IMR-90 (cell line): ENCODE measurements at regions not wholly inside any gene's neighbourhood (a gene's known extent, or its start where the extent isn't known, plus 50 kb on each side); places are given as distances from the start of the nearest gene placed in this dataset.

ENCODE experiments used
- ATAC-seq: fragments of 200-7000 bp; cut with Tn5 transposase; 2 replicates; pipeline ENCODE4 v1.9.1; 2020; ENCODE audit warnings: low read depth, mild to moderate bottlenecking, moderate library complexity
- BruUV-seq: library from RNA; stranded (reverse); fragments of 400-500 nt; replicated peaks from 2 replicates; lab custom pipeline; 2021; lab: Mats Ljungman, UMichigan
- CTCF ChIA-PET: fragments of 300-600 bp; formaldehyde crosslinking; extraction: SDS; loops from one replicate; lab custom pipeline; 2021; ENCODE audit warnings: antibody characterized with exemption; lab: Yijun Ruan, JAX
- POLR2A ChIA-PET: fragments of 300-600 bp; sonication (Branson Sonifier 250); formaldehyde crosslinking; loops from one replicate; lab custom pipeline; 2022; ENCODE audit warnings: antibody characterized with exemption; ENCODE audit not compliant: unreplicated experiment; lab: Charles Lee
- DNase-seq: peaks from one replicate; pipeline ENCODE4 v3.0.0; 2013
- H2AFZ ChIP-seq: replicated peaks from 2 replicates; pipeline ENCODE3; 2013; ENCODE audit warnings: low read length, mild to moderate bottlenecking; ENCODE audit not compliant: poor library complexity
- H2AK5ac ChIP-seq: 2 replicates; pipeline ENCODE4 v1.6.1; 2013; ENCODE audit warnings: low read depth, low read length, inconsistent platforms
- H2AK9ac ChIP-seq: replicated peaks from 2 replicates; pipeline ENCODE3; 2013; ENCODE audit warnings: mild to moderate bottlenecking, low read depth, low read length, moderate library complexity; ENCODE audit not compliant: poor library complexity
- H2BK120ac ChIP-seq: 2 replicates; pipeline ENCODE4 v1.6.1; 2013; ENCODE audit warnings: low read depth, low read length, inconsistent platforms
- H2BK15ac ChIP-seq: 3 replicates; pipeline ENCODE4 v1.6.1; 2013; ENCODE audit warnings: low read depth, low read length, inconsistent platforms
- H2BK20ac ChIP-seq: 2 replicates; pipeline ENCODE4 v1.6.1; 2013; ENCODE audit warnings: low read depth, mild to moderate bottlenecking, inconsistent platforms, low read length, moderate library complexity
- H2BK5ac ChIP-seq: 2 replicates; pipeline ENCODE4 v1.6.1; 2013; ENCODE audit warnings: mild to moderate bottlenecking, low read depth, low read length, inconsistent platforms; ENCODE audit not compliant: poor library complexity, severe bottlenecking
- H3K14ac ChIP-seq: replicated peaks from 2 replicates; pipeline ENCODE4 v1.6.1; 2013; ENCODE audit warnings: low read depth, low read length, inconsistent platforms
- H3K18ac ChIP-seq: 2 replicates; pipeline ENCODE4 v1.6.1; 2013; ENCODE audit warnings: low read depth, low read length, control low read depth
- H3K23ac ChIP-seq: 2 replicates; pipeline ENCODE4 v1.6.1; 2013; ENCODE audit warnings: low read depth, low read length, inconsistent platforms
- H3K27ac ChIP-seq: 2 replicates; pipeline ENCODE4 v1.5.1; 2013; ENCODE audit warnings: mild to moderate bottlenecking, control low read depth, low read length; ENCODE audit not compliant: insufficient read depth
- H3K27me3 ChIP-seq: 2 replicates; pipeline ENCODE4 v1.6.1; 2013; ENCODE audit warnings: low read length; ENCODE audit not compliant: control insufficient read depth, insufficient read depth
- H3K36me3 ChIP-seq: 2 replicates; pipeline ENCODE4 v1.6.1; 2013; ENCODE audit warnings: low read length, mixed read lengths; ENCODE audit not compliant: control insufficient read depth, insufficient read depth
- H3K4ac ChIP-seq: 2 replicates; pipeline ENCODE4 v1.6.1; 2013; ENCODE audit warnings: low read depth, low read length, inconsistent platforms
- H3K4me1 ChIP-seq: 2 replicates; pipeline ENCODE4 v1.6.1; 2013; ENCODE audit warnings: low read length, mixed read lengths; ENCODE audit not compliant: control insufficient read depth, insufficient read depth
- H3K4me2 ChIP-seq: 2 replicates; pipeline ENCODE4 v1.6.1; 2013; ENCODE audit warnings: low read depth, mild to moderate bottlenecking, control low read depth, low read length, moderate library complexity
- H3K4me3 ChIP-seq: 2 replicates; pipeline ENCODE4 v1.5.1; 2013; ENCODE audit warnings: low read depth, mild to moderate bottlenecking, control low read depth, low read length, moderate library complexity; ENCODE audit not compliant: insufficient read depth
- H3K56ac ChIP-seq: 2 replicates; pipeline ENCODE4 v1.6.1; 2013; ENCODE audit warnings: low read length, inconsistent platforms; ENCODE audit not compliant: insufficient read depth; ENCODE audit errors: extremely low read depth
- H3K79me1 ChIP-seq, 2 experiments: 2 replicates each; pipeline ENCODE4 v1.6.1; 2013; ENCODE audit warnings: low read length in 2 of 2, inconsistent platforms in 1 of 2, low read depth in 1 of 2
- H3K9ac ChIP-seq: 2 replicates; pipeline ENCODE4 v1.6.1; 2013; ENCODE audit warnings: low read depth, low read length, control low read depth
- H3K9me1 ChIP-seq: 2 replicates; pipeline ENCODE4 v1.6.1; 2013; ENCODE audit warnings: low read length, inconsistent platforms; ENCODE audit not compliant: insufficient read depth
- H3K9me3 ChIP-seq: 2 replicates; pipeline ENCODE4 v1.6.1; 2013; ENCODE audit warnings: low read length; ENCODE audit not compliant: control insufficient read depth, insufficient read depth
- H4K20me1 ChIP-seq: 2 replicates; pipeline ENCODE4 v1.6.1; 2013; ENCODE audit warnings: low read length, inconsistent platforms; ENCODE audit not compliant: insufficient read depth
- H4K5ac ChIP-seq: 2 replicates; pipeline ENCODE4 v1.6.1; 2013; ENCODE audit warnings: mild to moderate bottlenecking, low read depth, low read length, control low read depth
- H4K8ac ChIP-seq, 2 experiments: 2 replicates each; pipeline ENCODE4 v1.6.1; 2013; ENCODE audit warnings: low read depth in 2 of 2, low read length in 2 of 2, control low read depth in 1 of 2, inconsistent platforms in 1 of 2
- H4K91ac ChIP-seq: 2 replicates; pipeline ENCODE4 v1.6.1; 2013; ENCODE audit warnings: low read depth, low read length, inconsistent platforms; ENCODE audit not compliant: insufficient read depth
- BHLHE40 ChIP-seq: fragments of 150-350 bp; IDR thresholded peaks from 2 replicates; pipeline ENCODE4 v1.6.1; 2016; ENCODE audit warnings: mild to moderate bottlenecking, low read depth, low read length
- CHD1 ChIP-seq: IDR thresholded peaks from 2 replicates; pipeline ENCODE4 v1.6.1; 2012; ENCODE audit warnings: low read depth, low read length, improper control_type of control experiment
- CTCF ChIP-seq: conservative IDR thresholded peaks from 2 replicates; pipeline ENCODE4 v1.5.1; 2012; ENCODE audit warnings: mild to moderate bottlenecking, low read depth, low read length, improper control_type of control experiment
- ELK1 ChIP-seq: fragments of 150-350 bp; IDR thresholded peaks from 2 replicates; pipeline ENCODE4 v1.6.1; 2016; ENCODE audit warnings: low read depth, mild to moderate bottlenecking, low read length, moderate library complexity, borderline replicate concordance
- FOS ChIP-seq: fragments of 150-350 bp; IDR thresholded peaks from 2 replicates; pipeline ENCODE4 v1.6.1; 2016; ENCODE audit warnings: low read depth, low read length
- MAFK ChIP-seq: IDR thresholded peaks from 2 replicates; pipeline ENCODE4 v1.6.1; 2012; ENCODE audit warnings: low read depth, low read length, improper control_type of control experiment
- MAZ ChIP-seq: IDR thresholded peaks from 2 replicates; pipeline ENCODE4 v1.6.1; 2012; ENCODE audit warnings: low read depth, mild to moderate bottlenecking, low read length, improper control_type of control experiment, moderate library complexity, borderline replicate concordance
- MXI1 ChIP-seq: IDR thresholded peaks from 2 replicates; pipeline ENCODE4 v1.6.1; 2012; ENCODE audit warnings: low read depth, mild to moderate bottlenecking, low read length, moderate library complexity, borderline replicate concordance
- NFE2L2 ChIP-seq: fragments of 150-350 bp; IDR thresholded peaks from 2 replicates; pipeline ENCODE4 v1.6.1; 2016; ENCODE audit warnings: low read depth, mild to moderate bottlenecking, low read length
- POLR2A ChIP-seq: IDR thresholded peaks from 2 replicates; pipeline ENCODE4 v1.6.1; 2012; ENCODE audit warnings: mild to moderate bottlenecking, low read depth, low read length
- RAD21 ChIP-seq: IDR thresholded peaks from 2 replicates; pipeline ENCODE4 v1.6.1; 2012; ENCODE audit warnings: low read length, improper control_type of control experiment
- RFX5 ChIP-seq: IDR thresholded peaks from 2 replicates; pipeline ENCODE4 v1.8.0; 2012; ENCODE audit warnings: low read depth, mild to moderate bottlenecking, low read length, moderate library complexity
- SMC3 ChIP-seq: fragments of 150-350 bp; IDR thresholded peaks from 2 replicates; pipeline ENCODE4 v1.6.1; 2016; ENCODE audit warnings: low read depth, mild to moderate bottlenecking, antibody characterized with exemption, low read length, moderate library complexity
- WGBS, 2 experiments: methylation state at CpG; one replicate each; pipeline versions ENCODE4 v1.1.5 to v1.1.7; 2013; ENCODE audit warnings: missing lambda C conversion rate in 2 of 2; ENCODE audit not compliant: insufficient read length in 1 of 2; ENCODE audit errors: extremely low coverage in 2 of 2; 5-methylcytosine and 5-hydroxymethylcytosine counted together
- dilution Hi-C: fragments of 300-500 bp; cut with HindIII; formaldehyde crosslinking; loops from one replicate; pipeline ENCODE4 v1.14.3; 2018; ENCODE audit warnings: low sequenced_read_pairs; ENCODE audit not compliant: unreplicated experiment
- in situ Hi-C: fragments of 300-500 bp; cut with MboI; formaldehyde crosslinking; loops from 3 replicates; pipeline ENCODE4 v1.14.3; 2019; ENCODE audit warnings: low sequenced_read_pairs, inconsistent platforms, mixed read lengths
- intact Hi-C: fragments of 100-400 bp; cut with micrococcal nuclease; formaldehyde crosslinking; loops from 2 replicates; pipeline ENCODE4 v1.10.0; 2022

GRCh38 chr2:175373729-175374128 lies 192.2 kb upstream of the ATP5MC3 start:
- Histone ChIP-seq H2BK15ac (no peak overlapping the region), H3K56ac (no peak overlapping the region), H4K8ac (no peak overlapping the region), H3K27me3 (peaks cover under 1% of the 10 kb centered on the region; the same call in 1 of the 2 replicates), H3K4me2 (no peak overlapping the region), H3K27ac (no peak overlapping the region), H3K9me1 (no peaks in the 10 kb centered on the region), H2BK120ac (no peak overlapping the region), H4K5ac (no peak overlapping the region), H3K9ac (no peak overlapping the region), H3K4me1 (no peaks in the 10 kb centered on the region), H3K18ac (no peak overlapping the region), H3K14ac (no peak overlapping the region), H3K79me1 (no peaks in the 10 kb centered on the region), H4K91ac (no peak overlapping the region), H2BK20ac (no peak overlapping the region), H3K23ac (no peak overlapping the region), H4K20me1 (no peaks in the 10 kb centered on the region), H2AK5ac (no peak overlapping the region), H3K9me3 (no peaks in the 10 kb centered on the region), H2AFZ (no peak overlapping the region), H3K4ac (no peak overlapping the region), H3K4me3 (no peak overlapping the region), H2BK5ac (no peak overlapping the region), H3K36me3 (no peaks in the 10 kb centered on the region), H2AK9ac (no peak overlapping the region)
- ATAC-seq (no peak), DNase-seq (no peak)
- TF ChIP-seq BHLHE40: no peak
- TF ChIP-seq CTCF: no peak
- no peak for TF ChIP-seq MAFK
- TF ChIP-seq MXI1: no peak
- TF ChIP-seq ELK1: no peak
- TF ChIP-seq CHD1: no peak
- TF ChIP-seq SMC3: no peak
- TF ChIP-seq RFX5: no peak
- no peak for TF ChIP-seq POLR2A
- TF ChIP-seq FOS: no peak
- TF ChIP-seq MAZ: no peak
- TF ChIP-seq NFE2L2: no peak
- TF ChIP-seq RAD21: no peak
- no CpG with 5 or more reads among the region's 1 CpG for WGBS, 2 experiments
- no TSS peak for BruUV-seq
- dilution Hi-C loops (no loop called here), intact Hi-C loops (no loop called here), in situ Hi-C loops (no loop called here)
- CTCF ChIA-PET: no interaction called here
- POLR2A ChIA-PET: no interaction called here
